ENCODE measurements at regions not wholly inside any gene's neighbourhood (a gene's known extent, or its start where the extent isn't known, plus 50 kb on each side); places are given as distances from the start of the nearest gene placed in this dataset.

GRCh38 chr5:68534131-68534940, 318.8 kb downstream of the PIK3R1 start:
- no peak for DNase-seq (ENCODE audit: low read depth)

DNA sequence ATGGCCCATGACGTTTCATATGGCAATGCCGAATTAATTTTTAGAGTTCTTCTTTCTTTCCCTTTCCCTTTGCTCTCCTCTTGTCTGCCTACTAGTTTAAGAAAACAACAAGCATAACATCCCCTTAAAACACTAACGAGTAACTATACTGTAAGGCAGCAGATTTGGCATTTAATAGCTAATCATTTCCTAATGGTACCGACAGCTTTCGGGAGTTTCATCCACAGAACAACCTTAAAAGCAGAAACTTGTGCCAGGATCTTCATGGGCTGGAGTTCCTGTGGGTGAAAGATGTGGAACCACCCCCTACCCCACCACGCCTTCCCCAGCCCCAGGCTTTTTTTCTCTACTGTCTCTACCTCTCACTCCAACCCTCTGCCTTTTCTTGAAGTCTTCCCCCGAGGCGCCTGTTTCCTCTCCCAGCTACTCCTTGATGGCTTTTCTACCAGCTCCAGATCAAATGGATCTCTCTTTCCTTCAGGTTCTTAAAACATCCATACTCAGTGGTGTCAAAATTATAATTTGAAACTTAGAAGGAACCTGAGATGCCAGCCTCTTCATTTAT, 319.5 kb downstream of the PIK3R1 start:
- no peak for DNase-seq (ENCODE audit: low read depth)

DNA sequence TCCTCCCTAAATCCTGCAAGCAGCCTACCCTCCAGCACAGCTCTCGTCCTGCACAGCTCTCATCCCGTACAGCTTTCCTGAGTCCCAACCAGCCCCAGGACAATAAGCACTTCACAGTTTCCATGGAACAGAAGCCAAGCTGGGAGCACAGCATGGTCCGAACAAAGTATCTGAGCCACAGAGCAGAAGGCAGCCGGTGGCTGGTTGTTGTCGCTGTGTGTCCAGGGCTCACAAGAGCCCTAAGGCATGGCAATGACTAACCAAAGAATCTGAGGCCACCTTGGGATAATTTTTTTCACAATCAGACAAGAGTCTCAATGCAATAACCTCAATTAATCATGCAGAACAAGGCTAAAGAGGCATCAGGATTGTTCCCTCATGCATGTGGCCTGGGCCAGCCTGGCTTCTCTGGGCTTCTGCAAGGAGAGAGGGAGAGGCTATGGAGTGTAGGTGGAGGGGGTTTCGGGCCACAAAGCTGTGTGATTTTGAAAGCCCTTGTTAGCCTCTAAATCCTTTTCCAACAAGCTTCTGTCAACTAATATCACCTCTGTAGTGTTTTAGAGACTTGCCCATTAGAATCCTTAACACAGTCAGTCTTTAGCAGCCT, 323.4 kb downstream of the PIK3R1 start:
- DNase-seq (ENCODE audit: low read depth) = no peak

GRCh38 chr5:68540798-68541590, 325.4 kb downstream of the PIK3R1 start:
- DNase-seq (ENCODE audit: low read depth) = no peak

DNA sequence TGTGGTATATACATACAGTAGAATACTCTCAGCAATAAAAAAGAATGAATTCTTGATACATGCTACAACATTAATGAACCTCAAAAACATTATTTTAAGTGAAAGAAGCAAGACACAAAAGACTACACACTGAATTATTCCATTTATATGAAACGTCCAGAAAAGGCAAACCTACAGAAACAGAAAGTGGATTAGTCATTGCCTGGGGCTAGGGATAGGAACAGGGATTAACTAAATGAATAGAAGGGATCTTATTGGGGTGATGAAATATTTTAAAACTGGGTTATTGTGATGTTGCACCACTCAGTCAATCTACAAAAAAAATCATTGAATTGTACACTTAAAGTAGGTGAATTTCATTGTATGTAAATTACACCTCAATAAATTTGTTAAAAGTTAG, 326.7 kb downstream of the PIK3R1 start:
- DNase-seq (ENCODE audit: low read depth) = no peak

DNA sequence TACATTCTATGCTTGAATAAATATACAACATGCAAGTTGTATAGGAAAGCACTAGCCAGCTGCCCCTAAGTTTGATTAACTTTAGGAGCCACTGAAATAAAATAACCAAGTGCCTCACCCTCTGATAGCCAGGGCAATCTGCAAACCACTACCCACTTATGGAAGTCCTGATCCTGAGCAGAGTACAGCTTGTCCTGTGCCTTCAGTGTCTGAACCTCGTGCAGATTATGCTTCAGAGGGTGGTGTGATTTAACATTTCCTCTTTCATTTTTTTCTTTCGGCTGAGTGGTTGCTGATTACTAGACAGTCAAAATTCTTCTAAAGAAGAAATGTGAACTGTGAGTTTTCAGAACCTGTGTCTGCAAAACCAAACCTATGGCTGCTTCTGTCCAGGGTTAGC, 327.7 kb downstream of the PIK3R1 start:
- DNase-seq (ENCODE audit: low read depth) = no peak

DNA sequence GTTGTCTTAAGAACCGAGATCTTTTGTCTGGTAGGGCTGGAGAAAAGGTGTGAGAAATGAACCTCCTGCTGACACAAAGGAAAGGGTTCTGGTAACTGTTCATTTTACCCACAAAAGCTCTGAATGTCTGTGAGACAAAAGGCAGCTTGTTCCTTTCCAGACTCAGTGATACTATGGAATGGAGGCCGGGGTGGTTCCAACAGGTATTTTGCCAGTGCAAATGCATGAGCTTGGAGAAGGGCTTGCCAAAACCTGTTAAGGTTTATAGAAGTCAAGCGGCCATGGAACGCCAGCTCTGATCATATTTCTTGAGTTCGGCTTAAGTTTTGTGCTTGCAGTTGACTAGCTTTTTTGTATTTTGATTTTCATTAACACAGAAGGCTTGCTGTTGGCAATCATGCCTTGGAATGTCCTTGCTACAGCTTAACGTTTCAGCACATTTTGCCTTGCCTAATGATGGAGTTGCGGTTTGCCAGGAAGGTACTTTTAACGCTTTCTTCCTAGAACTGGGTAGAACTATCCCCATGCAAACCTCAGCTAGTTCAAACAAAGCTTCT, 328.6 kb downstream of the PIK3R1 start:
- no peak for DNase-seq (ENCODE audit: low read depth)

GRCh38 chr5:68544648-68545552, 329.3 kb downstream of the PIK3R1 start:
- no peak for DNase-seq (ENCODE audit: low read depth)

DNA sequence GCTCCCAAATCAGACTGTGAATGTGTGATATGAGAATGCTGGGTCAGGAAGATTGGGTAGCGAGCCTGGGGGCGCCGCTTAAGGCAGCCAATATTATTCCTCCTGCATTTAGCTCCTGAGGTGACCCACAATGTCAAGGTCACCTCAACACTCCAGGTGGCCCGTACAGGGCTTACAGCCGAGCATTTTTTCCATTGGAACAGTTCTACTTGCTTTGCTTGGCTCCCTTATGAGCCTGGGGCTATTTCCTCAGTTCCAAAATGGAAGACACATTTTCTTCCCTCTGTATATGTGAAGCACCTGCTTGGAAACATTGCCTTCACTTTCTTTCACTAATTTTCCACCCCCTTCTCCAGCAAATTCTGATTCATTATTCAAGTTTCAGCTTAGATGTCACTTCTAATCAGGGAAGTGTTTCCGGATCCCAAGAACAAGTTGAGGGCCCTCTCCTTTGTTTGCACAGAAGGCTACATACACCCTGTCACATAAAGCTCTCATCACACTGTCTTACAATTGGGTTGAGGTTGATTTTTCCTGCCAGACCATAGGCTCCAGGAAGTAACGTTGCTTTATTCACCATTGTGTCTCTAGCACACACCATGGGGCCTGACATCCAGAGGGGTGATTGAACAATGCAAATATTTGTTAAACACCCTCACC, 330.2 kb downstream of the PIK3R1 start:
- no peak for DNase-seq (ENCODE audit: low read depth)

- no peak for DNase-seq (ENCODE audit: low read depth)
Measured at GRCh38 chr5:68547056-68547455, 331.5 kb downstream of the PIK3R1 start.

- DNase-seq (ENCODE audit: low read depth) = no peak
Measured at GRCh38 chr5:68547622-68548021, 332.1 kb downstream of the PIK3R1 start.

DNA sequence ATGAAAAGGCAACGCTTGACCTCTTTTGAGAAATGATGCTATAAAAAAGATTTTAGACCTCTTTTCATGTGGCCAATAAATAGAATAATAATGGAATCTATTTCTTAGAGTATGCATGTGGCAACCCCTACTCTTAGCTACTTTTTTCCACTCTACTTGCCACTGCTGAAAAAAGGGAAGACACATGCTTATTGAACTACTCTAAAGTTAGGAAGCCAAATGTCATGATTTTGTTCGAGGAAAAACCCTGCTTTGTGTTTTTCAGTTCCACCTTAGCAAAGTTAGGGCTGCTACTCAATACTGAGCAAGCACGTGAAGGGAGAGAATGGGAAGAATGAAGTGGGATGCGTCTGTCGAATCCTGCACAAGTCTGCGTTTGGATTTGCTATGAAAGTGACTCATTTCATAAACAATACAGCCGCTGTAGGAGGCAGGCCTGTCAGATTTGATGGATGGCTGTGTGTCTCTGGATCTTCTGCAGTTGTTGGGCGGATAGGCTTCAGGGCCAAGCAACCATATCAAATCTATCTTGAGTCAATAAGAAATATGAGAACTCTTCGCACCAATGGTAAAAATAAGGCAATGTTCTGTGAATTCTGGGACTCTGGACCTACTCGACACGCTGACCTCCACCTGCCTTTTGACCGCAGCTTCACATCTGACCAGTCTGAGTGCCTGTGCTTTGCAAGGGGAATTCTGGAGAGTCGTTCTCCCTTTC, 333.6 kb downstream of the PIK3R1 start:
- no peak for DNase-seq (ENCODE audit: low read depth)

DNA sequence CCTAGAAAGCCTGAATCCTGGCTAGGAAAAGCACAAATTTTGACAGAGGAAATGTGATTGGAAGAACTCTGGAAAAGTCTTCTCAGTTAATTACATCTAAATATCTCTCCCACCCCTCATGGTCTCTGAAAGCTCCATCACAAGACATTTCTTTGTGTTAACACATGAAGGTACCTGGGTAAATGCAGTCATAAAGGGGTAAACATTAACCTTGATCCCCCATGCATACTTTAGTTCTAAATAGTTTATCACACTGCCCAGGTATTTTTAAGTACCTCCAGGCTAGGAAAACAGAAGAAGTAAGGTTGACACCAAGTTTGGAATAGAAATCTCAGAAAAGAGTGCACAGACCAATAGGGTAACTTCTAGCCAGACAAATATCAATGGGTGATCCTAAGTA, 334.5 kb downstream of the PIK3R1 start:
- DNase-seq (ENCODE audit: low read depth) = no peak

- DNase-seq (ENCODE audit: low read depth) = no peak
Measured at GRCh38 chr5:68551436-68551835, 335.9 kb downstream of the PIK3R1 start.

- DNase-seq (ENCODE audit: low read depth) = no peak
Measured at GRCh38 chr5:68554571-68555279, 339.2 kb downstream of the PIK3R1 start.

DNA sequence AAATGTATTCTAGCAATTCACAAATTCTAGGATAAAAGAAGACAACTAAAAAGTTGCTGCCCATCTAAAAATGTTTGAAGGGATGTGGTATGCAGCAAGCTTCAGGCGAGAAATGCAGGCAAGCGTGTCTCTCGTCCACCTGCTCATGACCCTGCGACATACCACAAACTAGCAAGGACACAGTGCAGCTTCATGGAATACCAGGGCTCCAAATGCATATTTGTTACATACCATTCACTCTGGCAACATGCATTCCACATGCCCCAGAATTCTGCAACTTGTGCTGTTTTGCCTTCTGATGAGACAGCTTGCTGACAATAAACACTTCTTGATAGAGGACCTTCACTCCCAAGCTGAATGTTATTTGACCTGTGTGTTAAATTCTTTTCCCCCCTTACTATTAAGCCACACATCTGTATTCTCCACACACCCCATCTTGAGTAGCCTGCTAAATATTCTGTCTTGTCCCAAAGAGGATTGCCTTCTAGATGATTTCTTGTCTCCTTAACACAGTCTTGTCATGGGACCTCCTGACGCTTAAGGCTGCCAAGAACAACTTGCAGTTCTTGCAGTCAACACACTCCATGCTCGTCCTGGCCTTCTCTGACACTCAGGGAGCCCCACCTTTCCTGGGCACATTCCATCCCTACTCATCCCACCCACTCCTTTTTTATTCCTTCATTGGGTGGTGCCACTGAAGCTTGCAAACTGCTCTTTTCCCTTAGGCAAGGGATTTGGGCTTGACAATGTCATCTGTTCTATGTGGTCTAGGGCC, 340.5 kb downstream of the PIK3R1 start:
- no peak for DNase-seq (ENCODE audit: low read depth)

DNA sequence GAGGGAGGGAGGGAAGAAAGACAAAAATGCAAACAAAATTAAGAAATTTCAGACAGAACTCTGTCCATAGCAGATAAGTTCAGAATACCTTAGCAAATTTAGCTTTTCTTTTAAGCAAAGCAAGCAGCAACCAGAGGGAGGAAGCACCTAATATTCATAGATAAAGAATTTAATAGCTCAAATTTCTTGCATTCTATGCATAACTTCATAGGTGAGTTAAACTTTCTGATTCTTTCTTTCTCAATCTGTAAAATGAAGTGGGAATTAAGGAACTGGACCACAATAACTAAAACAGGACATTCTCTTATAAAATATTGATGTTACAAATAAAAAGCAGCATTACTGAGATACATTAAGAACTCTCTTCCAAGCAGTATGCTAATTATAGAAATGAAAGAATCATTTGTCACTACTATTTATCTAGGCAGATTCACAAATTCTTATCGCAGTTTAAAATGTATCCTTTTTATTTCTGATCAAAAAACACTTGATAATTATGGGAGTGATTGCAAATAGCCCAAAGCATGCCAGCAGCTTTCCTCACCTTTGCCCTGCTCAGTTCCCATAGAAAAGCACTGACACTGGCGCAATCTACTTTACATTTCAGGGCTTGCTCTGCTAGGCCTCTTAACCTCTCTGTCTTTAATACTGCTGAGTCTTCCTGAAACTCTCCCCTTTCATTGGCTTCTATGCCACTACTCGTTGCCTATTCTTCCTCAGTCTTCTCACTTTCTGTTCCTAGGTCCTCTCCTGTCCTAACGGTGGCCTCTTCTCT, 341.8 kb downstream of the PIK3R1 start:
- no peak for DNase-seq (ENCODE audit: low read depth)

DNA sequence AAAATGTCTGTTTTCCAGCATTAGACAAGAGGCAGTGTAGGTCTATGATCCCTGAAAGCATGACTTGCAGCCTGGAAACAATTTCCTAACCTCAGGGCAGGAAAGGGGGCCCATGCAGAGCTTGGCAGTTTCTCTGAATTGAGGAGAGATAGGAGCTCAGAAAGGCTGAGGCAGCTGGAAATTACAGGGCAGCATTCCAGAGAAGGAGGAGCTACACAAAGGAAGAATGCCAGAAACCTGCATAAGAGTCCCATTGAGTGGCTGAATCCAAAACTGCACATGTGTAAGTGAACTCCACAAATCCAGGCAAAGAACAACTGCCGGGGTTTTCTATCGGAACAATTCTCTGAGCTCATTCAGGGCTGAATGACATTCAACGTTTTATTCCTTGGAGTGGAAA, 346.8 kb downstream of the PIK3R1 start:
- DNase-seq (ENCODE audit: low read depth) = no peak
